ENCODE measurements at regions not wholly inside any gene's neighbourhood (a gene's known extent, or its start where the extent isn't known, plus 50 kb on each side); places are given as distances from the start of the nearest gene placed in this dataset.

DNA sequence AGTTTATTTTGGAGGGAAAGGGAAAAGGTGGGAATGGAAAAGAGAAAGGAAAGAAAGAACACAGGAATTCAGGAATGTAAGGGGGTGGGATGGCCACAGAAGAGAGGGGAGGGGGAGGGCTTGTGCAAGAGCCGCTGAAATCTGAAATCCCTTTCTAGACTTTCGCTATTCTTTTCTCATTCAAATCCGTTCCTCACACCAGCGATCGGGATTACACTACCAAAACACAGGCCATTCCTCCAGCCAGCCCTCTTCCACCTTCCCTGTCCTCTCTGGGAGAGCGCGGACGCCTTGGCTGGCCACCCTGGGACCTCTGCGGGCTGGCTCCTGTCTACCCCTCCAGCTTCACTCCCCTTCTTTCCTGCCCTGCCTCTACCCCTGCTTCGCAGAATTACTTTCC, 102.3 kb downstream of the CDCA7 start:
- TF ChIP-seq POLR2AphosphoS5 (IDR thresholded peaks at IDR 0.05) (no peak), POLR2A (IDR thresholded peaks at IDR 0.05) (no peak)
- TF ChIP-seq, protein P1, sequence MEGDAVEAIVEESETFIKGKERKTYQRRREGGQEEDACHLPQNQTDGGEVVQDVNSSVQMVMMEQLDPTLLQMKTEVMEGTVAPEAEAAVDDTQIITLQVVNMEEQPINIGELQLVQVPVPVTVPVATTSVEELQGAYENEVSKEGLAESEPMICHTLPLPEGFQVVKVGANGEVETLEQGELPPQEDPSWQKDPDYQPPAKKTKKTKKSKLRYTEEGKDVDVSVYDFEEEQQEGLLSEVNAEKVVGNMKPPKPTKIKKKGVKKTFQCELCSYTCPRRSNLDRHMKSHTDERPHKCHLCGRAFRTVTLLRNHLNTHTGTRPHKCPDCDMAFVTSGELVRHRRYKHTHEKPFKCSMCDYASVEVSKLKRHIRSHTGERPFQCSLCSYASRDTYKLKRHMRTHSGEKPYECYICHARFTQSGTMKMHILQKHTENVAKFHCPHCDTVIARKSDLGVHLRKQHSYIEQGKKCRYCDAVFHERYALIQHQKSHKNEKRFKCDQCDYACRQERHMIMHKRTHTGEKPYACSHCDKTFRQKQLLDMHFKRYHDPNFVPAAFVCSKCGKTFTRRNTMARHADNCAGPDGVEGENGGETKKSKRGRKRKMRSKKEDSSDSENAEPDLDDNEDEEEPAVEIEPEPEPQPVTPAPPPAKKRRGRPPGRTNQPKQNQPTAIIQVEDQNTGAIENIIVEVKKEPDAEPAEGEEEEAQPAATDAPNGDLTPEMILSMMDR (IDR thresholded peaks at IDR 0.05): no peak
